ENCODE measurements at regions not wholly inside any gene's neighbourhood (a gene's known extent, or its start where the extent isn't known, plus 50 kb on each side); places are given as distances from the start of the nearest gene placed in this dataset.

DNA sequence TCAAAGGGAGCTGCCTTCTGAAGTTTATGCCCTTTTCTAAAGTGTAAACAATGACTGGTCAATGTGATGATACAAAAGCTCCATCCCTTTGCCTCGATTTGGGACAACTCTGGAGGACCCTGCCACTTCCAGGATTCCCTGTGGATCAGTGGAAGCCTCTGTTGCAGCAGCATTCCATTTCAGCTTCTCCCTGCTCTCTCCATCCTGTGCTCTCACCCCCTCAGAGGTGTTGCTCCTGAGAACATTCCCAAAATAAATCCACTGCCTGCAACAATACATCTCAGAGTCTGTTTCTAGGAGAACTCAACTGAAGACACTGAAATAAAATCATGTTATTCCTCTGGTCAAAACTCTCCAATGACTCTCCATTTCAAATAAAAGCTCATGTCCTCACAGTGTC lies 263.6 kb downstream of the HACE1 start:
- TF ChIP-seq, protein P1, sequence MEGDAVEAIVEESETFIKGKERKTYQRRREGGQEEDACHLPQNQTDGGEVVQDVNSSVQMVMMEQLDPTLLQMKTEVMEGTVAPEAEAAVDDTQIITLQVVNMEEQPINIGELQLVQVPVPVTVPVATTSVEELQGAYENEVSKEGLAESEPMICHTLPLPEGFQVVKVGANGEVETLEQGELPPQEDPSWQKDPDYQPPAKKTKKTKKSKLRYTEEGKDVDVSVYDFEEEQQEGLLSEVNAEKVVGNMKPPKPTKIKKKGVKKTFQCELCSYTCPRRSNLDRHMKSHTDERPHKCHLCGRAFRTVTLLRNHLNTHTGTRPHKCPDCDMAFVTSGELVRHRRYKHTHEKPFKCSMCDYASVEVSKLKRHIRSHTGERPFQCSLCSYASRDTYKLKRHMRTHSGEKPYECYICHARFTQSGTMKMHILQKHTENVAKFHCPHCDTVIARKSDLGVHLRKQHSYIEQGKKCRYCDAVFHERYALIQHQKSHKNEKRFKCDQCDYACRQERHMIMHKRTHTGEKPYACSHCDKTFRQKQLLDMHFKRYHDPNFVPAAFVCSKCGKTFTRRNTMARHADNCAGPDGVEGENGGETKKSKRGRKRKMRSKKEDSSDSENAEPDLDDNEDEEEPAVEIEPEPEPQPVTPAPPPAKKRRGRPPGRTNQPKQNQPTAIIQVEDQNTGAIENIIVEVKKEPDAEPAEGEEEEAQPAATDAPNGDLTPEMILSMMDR (IDR thresholded peaks at IDR 0.05; ENCODE audit: low read depth, low read length) = no peak
- TF ChIP-seq EZH2phosphoT487 (IDR thresholded peaks at IDR 0.05; ENCODE audit: low read depth) = no peak
